ENCODE measurements at regions not wholly inside any gene's neighbourhood (a gene's known extent, or its start where the extent isn't known, plus 50 kb on each side); places are given as distances from the start of the nearest gene placed in this dataset.

DNA sequence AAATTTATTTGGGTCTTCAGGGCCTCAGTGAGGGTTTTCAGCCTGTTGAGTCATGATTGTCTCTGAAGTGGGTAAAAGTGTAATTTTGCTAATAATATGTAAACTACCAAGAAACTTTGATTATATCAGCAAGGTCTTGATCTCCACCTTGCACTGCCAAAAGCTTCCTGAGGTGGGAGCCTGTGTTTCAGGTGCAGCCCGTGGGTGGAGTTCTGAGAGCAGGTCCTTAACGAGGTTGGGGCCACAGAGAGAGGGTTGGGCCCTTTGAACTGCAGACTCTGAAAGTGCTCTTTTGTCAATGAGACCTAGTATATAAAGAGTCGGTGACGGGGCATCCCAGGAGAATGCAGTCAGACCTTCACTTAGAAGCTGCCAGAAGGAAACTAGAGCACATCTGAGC lies 129.7 kb upstream of the MAP3K4 start:
- TF ChIP-seq CTCF (IDR thresholded peaks at IDR 0.05) (no peak), POLR2A (IDR thresholded peaks at IDR 0.05) (no peak)
